HG02759 (cell line): ENCODE measurements at regions not wholly inside any gene's neighbourhood (a gene's known extent, or its start where the extent isn't known, plus 50 kb on each side); places are given as distances from the start of the nearest gene placed in this dataset.
"Not testable (repeated sequence)": the region's sequence is repeated elsewhere in the genome, so short reads cannot be mapped to it uniquely, and the experiment has no call there.

Experiments
- ATAC-seq: cut with Tn5 transposase; IDR thresholded peaks from one replicate; pipeline ENCODE4 v1.9.1; 2021; ENCODE audit warnings: mild to moderate bottlenecking, moderate library complexity; ENCODE audit not compliant: unreplicated experiment

GRCh38 chr18:55996717-55997116, 408.7 kb upstream of the TCF4 start:
- no peak for ATAC-seq

DNA sequence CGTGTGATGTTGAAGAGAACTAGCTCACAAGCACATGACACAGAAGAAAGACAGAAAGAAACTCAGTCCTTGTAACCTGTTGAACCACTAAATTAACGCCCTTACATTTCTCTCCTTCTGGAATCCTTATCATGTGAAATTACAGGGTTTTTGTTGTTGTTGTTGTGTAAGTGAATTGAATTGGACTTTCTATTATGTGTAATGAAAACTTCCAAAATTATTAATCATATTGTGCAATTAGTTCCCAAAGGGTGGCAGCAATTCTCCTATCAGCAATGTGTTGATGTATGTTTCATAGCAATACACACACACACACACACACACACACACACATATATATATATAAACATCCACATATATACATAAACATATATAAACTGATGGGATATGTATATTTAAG, 402.2 kb upstream of the TCF4 start:
- no peak for ATAC-seq

DNA sequence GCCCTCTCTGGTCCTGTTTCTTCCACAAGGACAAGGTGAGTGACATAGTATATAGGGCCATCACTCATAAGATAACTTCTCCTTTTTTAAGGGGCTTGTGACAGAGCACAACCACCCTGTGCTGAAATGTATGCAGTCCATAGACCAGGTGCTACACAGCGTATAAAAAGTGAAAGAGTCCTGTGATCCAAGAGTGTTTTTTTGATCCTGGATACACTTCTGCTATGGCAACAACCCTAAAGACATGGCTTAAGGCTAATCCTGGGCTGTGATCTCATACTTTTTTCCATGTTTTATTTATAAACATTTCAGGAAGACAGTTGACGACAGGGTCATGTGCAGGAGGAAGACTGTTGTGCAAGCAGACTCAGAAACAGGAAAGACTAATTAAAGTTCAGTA, 400.5 kb upstream of the TCF4 start:
- no peak for ATAC-seq

- ATAC-seq = no peak
Measured at GRCh38 chr18:55983433-55983832, 395.4 kb upstream of the TCF4 start.

DNA sequence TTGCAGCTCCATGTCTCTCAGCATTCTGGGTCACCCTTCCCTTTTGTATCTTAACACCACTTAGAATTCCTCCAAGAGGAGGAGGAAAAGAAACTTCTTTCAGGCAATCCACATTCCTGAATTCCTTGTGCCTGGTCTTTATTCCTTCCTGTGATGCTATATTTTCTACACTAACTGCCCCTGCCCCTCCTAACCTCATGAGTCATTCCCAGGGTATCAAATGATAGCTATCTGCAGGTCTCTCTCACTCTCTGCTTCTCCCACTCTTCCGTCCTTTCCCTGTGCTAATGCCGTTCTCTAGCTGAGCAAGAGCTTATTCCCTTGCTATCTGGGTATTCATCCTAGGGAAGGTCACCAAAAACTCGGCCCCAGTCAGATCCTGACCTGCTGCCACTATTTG, 395.0 kb upstream of the TCF4 start:
- ATAC-seq = no peak

DNA sequence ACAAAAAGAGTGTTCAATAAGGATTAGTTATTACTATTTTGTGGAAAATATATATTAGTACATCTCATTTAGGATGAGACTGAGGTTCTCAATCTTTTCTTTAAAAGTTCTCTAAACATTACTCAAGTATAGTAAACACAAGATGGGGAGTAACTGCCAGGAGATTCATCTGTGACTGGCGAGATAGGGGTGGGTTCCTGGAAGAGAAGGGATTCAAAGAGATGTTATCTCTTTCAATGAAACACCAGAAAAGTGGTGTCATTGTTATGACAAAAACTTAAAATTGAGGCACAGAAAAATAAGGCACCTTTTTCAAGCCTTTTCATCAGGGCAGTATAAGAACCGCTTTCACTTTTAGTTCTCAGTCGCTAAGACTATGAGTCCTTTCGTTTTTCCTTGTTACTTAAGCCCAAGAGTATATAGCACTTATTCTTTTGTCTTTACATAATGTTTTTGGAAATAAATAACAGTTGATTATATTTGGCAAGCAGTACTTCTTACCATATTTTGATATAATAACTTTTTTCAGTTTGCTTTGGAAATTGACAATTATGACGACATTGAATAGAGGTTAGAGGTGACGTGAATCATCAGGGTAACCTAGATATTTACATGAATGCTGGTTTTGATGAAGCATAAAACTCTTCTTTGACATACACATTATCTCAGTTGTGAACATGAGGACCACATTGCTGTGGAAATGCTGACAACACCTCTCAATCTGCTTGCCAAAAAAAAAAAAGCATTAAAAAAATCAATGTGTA, 393.9 kb upstream of the TCF4 start:
- no peak for ATAC-seq

- no peak for ATAC-seq
Measured at GRCh38 chr18:55974521-55974920, 386.5 kb upstream of the TCF4 start.

GRCh38 chr18:55968550-55968949, 380.6 kb upstream of the TCF4 start:
- no peak for ATAC-seq

DNA sequence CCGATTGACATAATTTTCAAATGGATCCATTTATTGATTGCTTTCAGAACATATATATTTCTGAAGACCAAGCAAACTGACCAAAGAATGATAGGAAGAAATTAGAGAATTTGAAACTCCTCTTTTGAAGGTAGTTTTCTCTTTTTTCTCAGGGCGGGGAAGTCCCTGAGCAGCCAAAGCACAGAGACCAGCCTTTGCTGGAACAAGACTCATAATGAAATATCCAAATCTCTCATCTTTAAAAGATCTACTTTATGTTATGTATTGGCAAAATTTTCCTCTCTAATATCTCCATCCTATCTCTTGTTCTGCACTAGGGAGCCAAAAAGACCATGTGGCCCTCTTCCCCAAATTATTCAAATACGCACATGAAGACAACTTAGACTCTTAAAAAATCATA, 379.0 kb upstream of the TCF4 start:
- no peak for ATAC-seq

DNA sequence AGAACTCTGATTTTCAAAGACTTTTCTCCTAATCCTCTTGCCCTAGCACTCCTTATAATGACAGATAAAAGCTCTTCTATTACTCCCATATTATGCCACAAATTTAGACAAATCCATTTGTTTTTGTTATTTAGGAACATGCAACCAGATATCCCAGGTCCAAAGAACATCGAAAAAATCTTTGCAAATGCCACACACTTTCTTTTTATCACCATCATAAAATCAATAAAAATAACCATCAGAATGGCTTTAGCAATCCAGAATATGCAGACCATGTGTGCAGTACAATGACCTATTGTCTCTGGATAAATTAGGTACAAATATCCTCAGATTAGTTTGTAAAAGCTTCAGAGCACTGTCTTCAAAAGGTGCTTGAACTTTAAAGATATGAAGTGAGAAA, 376.2 kb upstream of the TCF4 start:
- ATAC-seq = no peak

GRCh38 chr18:55953326-55953725, 365.3 kb upstream of the TCF4 start:
- ATAC-seq = no peak

GRCh38 chr18:55951738-55952137, 363.7 kb upstream of the TCF4 start:
- not testable (repeated sequence) for ATAC-seq

DNA sequence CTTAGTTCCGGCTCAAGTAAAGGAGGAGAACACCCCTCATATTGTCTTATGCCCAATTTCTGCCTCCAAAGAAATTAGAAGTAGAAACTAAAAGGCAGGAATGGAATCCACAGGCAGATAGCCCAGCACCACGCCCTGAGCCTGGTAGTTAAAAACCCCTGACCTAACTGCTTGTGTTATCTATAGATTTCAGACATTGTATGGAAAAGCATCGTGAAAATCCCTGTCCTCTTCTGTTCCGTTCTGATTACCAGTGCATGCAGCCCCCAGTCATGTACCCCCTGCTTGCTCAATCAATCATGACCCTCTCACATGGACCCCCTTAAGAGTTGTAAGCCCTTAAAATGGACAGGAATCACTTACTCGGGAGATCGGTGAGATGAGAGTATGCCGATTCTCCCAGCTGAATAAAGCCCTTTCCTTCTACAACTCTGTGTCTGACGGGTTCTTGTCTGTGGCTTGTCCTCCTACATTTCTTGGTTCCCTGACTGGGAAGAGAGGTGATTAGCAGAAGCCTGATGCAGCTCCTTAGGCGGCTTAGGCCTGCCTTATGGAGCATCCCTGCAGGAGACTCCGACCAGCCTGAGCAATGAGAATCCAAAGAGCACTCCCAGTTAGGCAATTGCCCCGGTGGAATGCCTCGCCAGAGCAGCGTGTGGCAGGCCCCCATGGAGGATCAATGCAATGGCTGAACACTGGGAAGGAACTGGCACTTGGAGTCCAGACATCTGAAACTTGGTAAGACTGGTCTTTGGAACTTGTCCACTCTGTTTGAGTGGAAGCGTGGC, 362.6 kb upstream of the TCF4 start:
- ATAC-seq = no peak

DNA sequence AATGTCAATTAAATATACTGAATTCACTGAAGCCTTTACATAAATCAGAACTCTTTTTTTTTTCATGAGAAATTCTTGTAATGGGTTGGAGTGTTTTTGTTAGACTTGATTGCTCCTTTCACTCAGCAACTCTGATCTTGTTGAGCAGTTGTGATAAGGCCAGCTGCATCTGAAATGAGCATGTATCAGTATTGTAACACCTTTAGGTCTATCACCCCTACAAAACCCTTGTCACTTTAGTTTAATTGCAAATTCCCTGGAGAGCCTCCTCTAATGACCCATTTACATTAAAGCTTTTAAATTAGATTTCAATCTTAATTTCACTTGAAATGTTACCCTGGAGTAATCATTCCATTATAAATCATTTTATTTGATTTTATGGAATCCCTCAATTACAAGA, 346.8 kb upstream of the TCF4 start:
- no peak for ATAC-seq

- ATAC-seq = no peak
Measured at GRCh38 chr18:55932675-55933074, 344.7 kb upstream of the TCF4 start.

DNA sequence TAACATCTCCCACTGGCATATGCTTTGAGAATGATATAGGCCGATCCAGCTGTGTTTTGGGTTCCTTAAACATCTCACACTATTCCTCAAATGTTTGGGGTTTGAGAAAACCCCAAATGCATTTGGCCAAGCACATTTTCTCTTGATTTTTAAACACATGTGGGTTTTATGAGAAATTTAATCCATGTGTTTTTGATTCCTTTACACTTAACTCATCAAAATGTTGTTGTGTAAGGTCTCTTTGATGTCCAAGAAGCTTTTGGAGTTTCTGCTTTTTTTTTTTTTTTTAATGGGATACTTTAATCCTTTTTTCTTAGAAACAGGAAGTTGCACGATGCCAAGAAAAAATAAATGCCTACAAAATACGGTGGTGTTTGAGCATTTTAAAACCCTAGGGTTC, 339.8 kb upstream of the TCF4 start:
- ATAC-seq = no peak

DNA sequence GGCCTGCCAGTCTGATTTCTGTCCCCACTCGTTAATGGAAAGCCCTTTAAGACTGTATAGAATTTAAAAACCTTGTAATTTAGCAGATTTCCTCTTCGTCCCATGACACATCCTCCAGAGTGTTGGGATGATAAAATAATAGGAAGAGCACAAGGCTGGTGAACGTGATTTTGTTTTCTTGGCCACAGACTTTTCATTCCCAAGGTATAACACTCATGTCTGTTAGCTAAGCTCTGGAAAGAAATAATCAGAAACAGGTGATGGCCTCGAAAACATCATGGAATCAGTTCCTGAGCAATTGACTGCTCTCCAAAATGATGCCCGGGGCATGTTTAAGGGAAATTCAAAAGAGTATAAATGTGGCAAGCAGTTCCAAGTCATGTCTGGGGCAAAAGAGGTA, 337.8 kb upstream of the TCF4 start:
- ATAC-seq = no peak

DNA sequence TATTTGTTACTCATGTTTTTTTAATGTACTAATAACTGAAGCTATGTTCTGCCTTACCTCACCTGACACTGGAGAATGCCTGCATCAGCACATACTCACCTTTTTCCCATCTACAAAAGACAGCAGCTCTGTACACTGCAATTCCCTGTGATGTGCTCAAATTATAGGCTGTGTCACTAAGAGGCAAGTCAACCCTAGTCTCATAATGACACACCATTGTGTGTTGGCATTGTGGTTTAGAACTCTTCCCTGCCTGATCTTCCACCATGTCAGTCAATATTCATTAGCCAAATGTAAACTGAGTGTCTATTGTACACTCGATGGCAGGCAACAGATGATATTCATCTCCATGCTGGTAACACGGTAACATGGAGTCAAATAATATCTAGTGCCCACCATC, 332.1 kb upstream of the TCF4 start:
- ATAC-seq = no peak

DNA sequence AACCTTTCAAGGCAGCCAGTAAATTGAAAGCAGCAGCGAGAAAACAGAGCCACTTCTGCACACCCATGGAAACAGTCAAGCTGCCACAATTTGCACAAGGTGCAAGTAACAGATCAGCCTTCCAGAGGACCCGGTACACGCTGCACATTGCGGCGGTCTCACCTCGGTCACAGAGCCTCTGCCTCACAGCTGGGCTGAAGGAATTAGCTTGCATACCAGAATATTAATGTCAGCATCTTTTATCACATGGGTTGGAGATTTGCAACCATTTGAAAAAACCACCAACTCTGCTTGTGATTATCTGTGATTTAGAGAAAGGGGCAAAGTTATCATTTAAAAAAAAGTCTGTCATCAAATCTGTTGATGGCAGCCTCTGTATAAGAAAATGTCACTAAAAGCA, 330.5 kb upstream of the TCF4 start:
- no peak for ATAC-seq

DNA sequence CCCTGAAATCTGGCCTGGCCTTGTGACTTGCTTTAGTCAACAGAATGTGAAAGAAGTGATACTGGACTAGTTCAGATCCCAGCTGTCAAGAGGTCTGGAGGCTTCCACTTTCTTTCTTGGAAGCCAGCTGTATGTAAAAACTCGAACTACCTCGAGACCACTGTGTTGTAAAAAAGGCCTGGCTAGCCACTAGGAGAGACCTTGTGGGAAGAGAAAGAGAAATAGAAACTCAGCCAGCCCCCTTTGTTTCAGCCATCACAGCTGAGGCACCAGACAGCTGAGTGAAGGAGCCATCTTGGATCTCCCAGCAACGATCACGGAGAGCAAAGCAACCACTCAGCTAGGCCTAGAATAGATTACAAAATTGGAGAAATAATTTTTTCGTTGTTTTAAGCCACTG, 324.9 kb upstream of the TCF4 start:
- ATAC-seq = no peak

DNA sequence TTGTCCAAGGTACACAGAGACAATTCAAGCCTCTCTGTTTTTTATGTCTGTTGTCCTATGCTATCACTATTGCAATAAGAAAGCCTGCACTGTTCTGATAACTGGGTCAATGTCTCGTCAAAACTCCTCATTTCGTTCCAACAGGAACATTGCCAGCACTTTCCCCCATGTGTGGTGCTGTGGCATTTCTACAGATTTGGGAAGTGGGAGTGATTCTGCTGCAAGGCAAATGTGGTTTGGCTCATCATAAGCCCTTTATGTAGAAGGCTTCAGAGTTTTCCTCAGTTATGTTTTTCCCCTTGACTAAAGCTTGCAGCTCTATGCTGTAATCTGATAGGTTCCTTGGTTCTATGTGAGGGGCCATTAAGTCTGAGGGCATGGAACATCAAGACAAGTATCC, 324.1 kb upstream of the TCF4 start:
- no peak for ATAC-seq

- no peak for ATAC-seq
Measured at GRCh38 chr18:55910296-55910695, 322.3 kb upstream of the TCF4 start.
